ENCODE measurements at regions not wholly inside any gene's neighbourhood (a gene's known extent, or its start where the extent isn't known, plus 50 kb on each side); places are given as distances from the start of the nearest gene placed in this dataset.

DNA sequence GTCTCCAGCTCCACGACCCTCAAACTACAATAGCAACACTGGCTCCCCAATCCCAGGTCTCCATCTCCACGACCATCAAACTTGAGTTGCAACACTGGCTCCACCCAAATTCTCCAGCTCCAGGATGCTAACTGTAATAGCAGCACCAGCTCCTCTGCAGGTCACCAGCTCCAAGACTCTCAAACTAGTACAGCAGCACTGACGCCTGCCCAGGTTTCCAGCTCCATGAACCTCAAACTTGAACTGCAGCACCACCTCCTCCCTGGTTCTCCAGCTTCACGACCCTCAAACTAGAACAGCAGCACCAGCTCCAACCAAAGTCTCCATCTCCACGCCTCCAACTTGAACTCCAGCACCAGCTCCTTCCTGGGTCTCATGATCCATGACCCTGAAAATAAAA, 353.8 kb downstream of the PREX1 start:
- TF ChIP-seq YY1 (IDR thresholded peaks at IDR 0.05; ENCODE audit: insufficient read depth, insufficient read length) (no peak), SUZ12 (IDR thresholded peaks at IDR 0.05; ENCODE audit: extremely low read depth, insufficient read depth, insufficient read length) (no peak)
